RWPE2 (cell line): ENCODE measurements at regions not wholly inside any gene's neighbourhood (a gene's known extent, or its start where the extent isn't known, plus 50 kb on each side); places are given as distances from the start of the nearest gene placed in this dataset.

Source experiments
- ATAC-seq: fragments of 200-7000 bp; cut with Tn5 transposase; 3 replicates; pipeline ENCODE4 v1.9.1; 2021; ENCODE audit warnings: low read depth
- DNase-seq: peaks from one replicate; pipeline ENCODE4 v3.0.0-alpha.2; 2020; ENCODE audit warnings: low spot score
- H3K27ac ChIP-seq: fragments of 450-650 bp; 2 replicates; pipeline ENCODE4 v1.5.1; 2017; ENCODE audit warnings: mild to moderate bottlenecking; ENCODE audit not compliant: poor library complexity, severe bottlenecking
- H3K27me3 ChIP-seq: fragments of 250-450 bp; sonication (Bioruptor Pico); 2 replicates; pipeline ENCODE4 v1.5.1; 2021; ENCODE audit warnings: mild to moderate bottlenecking, moderate library complexity; ENCODE audit not compliant: insufficient read depth, poor library complexity, severe bottlenecking
- H3K36me3 ChIP-seq: fragments of 250-450 bp; sonication (Bioruptor Pico); 2 replicates; pipeline ENCODE4 v1.5.1; 2020; ENCODE audit warnings: low read depth, mild to moderate bottlenecking, moderate library complexity
- H3K4me1 ChIP-seq: fragments of 250-450 bp; sonication (Bioruptor Pico); 2 replicates; pipeline ENCODE4 v1.5.1; 2021; ENCODE audit warnings: mild to moderate bottlenecking, moderate library complexity; ENCODE audit not compliant: insufficient read depth, poor library complexity, severe bottlenecking
- H3K4me3 ChIP-seq: fragments of 250-450 bp; sonication (Bioruptor Pico); 2 replicates; pipeline ENCODE4 v1.5.1; 2021; ENCODE audit warnings: mild to moderate bottlenecking, moderate library complexity; ENCODE audit not compliant: severe bottlenecking
- H3K9me3 ChIP-seq: fragments of 250-450 bp; sonication (Bioruptor Pico); 2 replicates; pipeline ENCODE4 v1.5.1; 2021; ENCODE audit warnings: mild to moderate bottlenecking, moderate library complexity; ENCODE audit not compliant: severe bottlenecking
- CTCF ChIP-seq: fragments of 450-650 bp; IDR thresholded peaks from one replicate; pipeline ENCODE4 v1.5.1; 2017; ENCODE audit warnings: mild to moderate bottlenecking, moderate library complexity; ENCODE audit not compliant: poor library complexity, severe bottlenecking

GRCh38 chr1:213519098-213519497, 468.1 kb downstream of the RPS6KC1 start:
- Histone ChIP-seq H3K27ac (no peak overlapping the region), H3K36me3 (no peaks in the 10 kb centered on the region), H3K4me3 (no peak overlapping the region), H3K27me3 (no peaks in the 10 kb centered on the region), H3K4me1 (no peaks in the 10 kb centered on the region), H3K9me3 (no peaks in the 10 kb centered on the region)
- no peak for TF ChIP-seq CTCF
- no peak for DNase-seq
- ATAC-seq = no peak

DNA sequence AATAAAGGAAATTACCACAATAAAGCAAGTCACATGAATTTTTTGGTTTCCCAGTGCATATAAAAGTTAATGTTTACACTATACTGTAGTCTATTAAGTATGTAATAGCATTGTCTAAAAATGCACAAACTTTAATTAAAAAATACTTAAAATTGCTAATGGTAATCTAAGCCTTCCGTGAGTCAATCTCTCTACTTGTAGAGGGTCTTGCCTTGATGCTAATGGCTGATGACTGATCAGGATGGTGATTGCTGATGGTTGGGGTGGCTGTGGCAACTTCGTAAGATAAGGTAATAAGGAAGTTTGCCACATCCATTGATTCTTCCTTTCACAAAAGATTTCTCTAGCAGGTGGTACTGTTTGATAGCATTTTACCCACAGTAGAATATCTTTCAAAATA, 466.6 kb upstream of the PROX1 start:
- no peak for ATAC-seq
- no peaks in the 10 kb centered on the region for H3K36me3 ChIP-seq
- no peak for DNase-seq
- no peaks in the 10 kb centered on the region for H3K9me3 ChIP-seq
- H3K4me1 ChIP-seq = no peaks in the 10 kb centered on the region
- no peak overlapping the region for H3K4me3 ChIP-seq
- no peak overlapping the region for H3K27ac ChIP-seq
- TF ChIP-seq CTCF = no peak
- H3K27me3 ChIP-seq = no peaks in the 10 kb centered on the region

DNA sequence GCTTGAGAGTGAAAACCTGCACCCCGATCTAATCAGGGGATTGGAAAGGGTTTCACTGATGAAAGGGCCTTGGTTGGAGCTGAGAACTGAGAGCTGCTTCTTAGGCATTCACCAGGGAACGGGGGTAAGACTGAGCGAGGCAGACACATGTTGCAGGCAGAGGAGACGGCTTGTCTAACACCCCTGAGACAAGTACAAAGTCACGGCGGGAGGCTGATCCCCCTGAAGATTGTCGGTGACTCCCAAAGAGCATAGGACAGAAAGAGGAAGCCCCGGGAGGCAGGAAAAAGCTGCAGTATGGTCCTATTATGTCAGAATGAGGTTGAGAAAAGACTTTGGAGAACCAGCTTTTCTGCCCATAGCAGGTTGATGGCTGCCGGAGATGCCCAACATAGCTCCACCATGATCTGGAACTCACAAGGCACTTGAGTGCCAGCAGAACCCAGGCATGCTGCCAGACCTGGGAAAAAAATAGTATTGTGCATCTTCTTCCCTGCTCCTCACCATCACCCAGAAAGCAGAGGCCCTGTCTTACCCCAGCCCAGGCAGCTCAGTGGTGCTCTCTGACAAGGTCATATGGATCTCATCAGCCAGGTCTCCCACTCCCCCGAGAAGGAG, 463.9 kb upstream of the PROX1 start:
- H3K9me3 ChIP-seq = no peaks in the 10 kb centered on the region
- no peak for TF ChIP-seq CTCF
- no peaks in the 10 kb centered on the region for H3K36me3 ChIP-seq
- ATAC-seq (no peak), DNase-seq (no peak)
- H3K27ac ChIP-seq = no peak overlapping the region
- no peak overlapping the region for H3K4me3 ChIP-seq
- no peaks in the 10 kb centered on the region for H3K4me1 ChIP-seq
- H3K27me3 ChIP-seq = no peaks in the 10 kb centered on the region

GRCh38 chr1:213526306-213526705, 461.5 kb upstream of the PROX1 start:
- H3K4me3 ChIP-seq = no peak overlapping the region
- no peak for TF ChIP-seq CTCF

DNA sequence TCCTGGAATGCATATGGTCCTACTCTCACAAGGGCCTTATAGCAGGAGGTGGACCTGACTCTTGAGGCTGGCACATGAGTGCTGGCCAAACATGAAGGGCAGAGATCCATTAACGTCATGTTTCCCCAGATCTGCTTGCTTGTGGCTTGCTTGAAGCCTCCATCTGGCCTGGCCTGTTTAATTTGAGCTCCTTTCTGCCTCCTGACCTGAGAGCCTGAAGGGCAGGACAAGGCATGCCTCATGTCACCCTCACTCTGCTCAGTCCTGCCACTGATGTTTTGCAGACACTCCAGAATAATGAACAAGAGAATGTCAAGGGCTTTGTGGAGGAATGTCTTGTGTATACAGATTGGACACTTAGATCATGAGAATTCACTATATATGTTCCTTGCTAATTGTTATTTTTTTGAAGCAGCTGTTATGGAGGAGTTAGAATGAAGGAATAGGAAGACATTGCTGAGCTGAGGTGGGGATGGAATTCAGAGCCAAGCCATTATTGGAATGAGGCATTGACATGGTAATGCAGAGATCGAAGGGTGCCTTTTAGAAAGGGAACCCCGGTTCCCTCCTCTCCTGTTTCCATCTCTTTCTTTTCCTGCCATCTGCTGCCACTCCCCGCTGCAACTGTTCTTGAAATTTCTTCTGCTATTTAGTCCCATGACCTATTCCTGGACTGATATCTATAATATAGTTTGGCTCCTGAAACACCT, 457.0 kb upstream of the PROX1 start:
- ATAC-seq (no peak), DNase-seq (no peak)
- Histone ChIP-seq H3K4me3 (no peak overlapping the region), H3K9me3 (no peaks in the 10 kb centered on the region), H3K36me3 (no peaks in the 10 kb centered on the region), H3K27ac (no peak overlapping the region), H3K27me3 (no peaks in the 10 kb centered on the region), H3K4me1 (no peaks in the 10 kb centered on the region)
- TF ChIP-seq CTCF = no peak

More at GRCh38 chr1:213526306-213526705, 461.5 kb upstream of the PROX1 start:
- ATAC-seq = no peak
- no peak overlapping the region for H3K27ac ChIP-seq
- H3K36me3 ChIP-seq = no peaks in the 10 kb centered on the region
- H3K9me3 ChIP-seq = no peaks in the 10 kb centered on the region
- no peaks in the 10 kb centered on the region for H3K27me3 ChIP-seq
- no peaks in the 10 kb centered on the region for H3K4me1 ChIP-seq
- DNase-seq = no peak
